Liver (tissue), 8 donors: ENCODE measurements at regions not wholly inside any gene's neighbourhood (a gene's known extent, or its start where the extent isn't known, plus 50 kb on each side); places are given as distances from the start of the nearest gene placed in this dataset.

Experiments used
- DNase-seq: peaks from one replicate; pipeline ENCODE4 v3.0.0-alpha.2; 2017; ENCODE audit warnings: low spot score
- H3K27ac ChIP-seq, 2 donors: one replicate each; pipeline ENCODE4 v1.7.0; 2013; ENCODE audit warnings: inconsistent platforms in 2 of 2, low read length in 2 of 2, control low read depth in 1 of 2, low read depth in 1 of 2, mild to moderate bottlenecking in 1 of 2
- H3K27me3 ChIP-seq, 4 donors: one replicate each; pipeline versions ENCODE4 v1.6.1 to v1.7.0; 2013; ENCODE audit warnings: low read length in 3 of 4, inconsistent platforms in 1 of 4, mild to moderate bottlenecking in 1 of 4, moderate library complexity in 1 of 4; ENCODE audit not compliant: control insufficient read depth in 4 of 4, insufficient read depth in 4 of 4
- H3K36me3 ChIP-seq, 4 donors: one replicate each; pipeline versions ENCODE4 v1.6.1 to v1.7.0; 2013; ENCODE audit warnings: low read length in 3 of 4, mild to moderate bottlenecking in 3 of 4, low read depth in 1 of 4, moderate library complexity in 1 of 4; ENCODE audit not compliant: control insufficient read depth in 4 of 4, insufficient read depth in 3 of 4
- H3K4me1 ChIP-seq, 4 donors: one replicate each; pipeline versions ENCODE4 v1.6.1 to v1.7.0; 2013; ENCODE audit warnings: low read length in 3 of 4, mild to moderate bottlenecking in 3 of 4, moderate library complexity in 1 of 4; ENCODE audit not compliant: control insufficient read depth in 4 of 4, insufficient read depth in 4 of 4
- H3K4me3 ChIP-seq, 3 donors: one replicate each; pipeline versions ENCODE4 v1.6.1 to v1.7.0; 2013; ENCODE audit warnings: low read length in 3 of 3, control low read depth in 1 of 3, low read depth in 1 of 3, mild to moderate bottlenecking in 1 of 3
- H3K9ac ChIP-seq, 2 donors: one replicate each; pipeline ENCODE4 v1.7.0; 2013; ENCODE audit warnings: low read length in 2 of 2, mild to moderate bottlenecking in 2 of 2, moderate library complexity in 2 of 2, control low read depth in 1 of 2, low read depth in 1 of 2
- H3K9me3 ChIP-seq, 4 donors: one replicate each; pipeline versions ENCODE4 v1.6.1 to v1.7.0; 2013; ENCODE audit warnings: low read length in 3 of 4; ENCODE audit not compliant: control insufficient read depth in 4 of 4
- EGR1 ChIP-seq, 2 donors: IDR thresholded peaks; 2 replicates each; pipeline ENCODE4 v1.6.1; 2016 to 2018; ENCODE audit warnings: antibody characterized with exemption in 2 of 2, low read depth in 2 of 2
- FOXA2 ChIP-seq: IDR thresholded peaks from 2 replicates; pipeline ENCODE4 v1.6.1; 2016; ENCODE audit warnings: antibody characterized with exemption
- GABPA ChIP-seq, 2 donors: IDR thresholded peaks in 1 of 2; conservative IDR thresholded peaks in 1 of 2; 2 replicates each; pipeline ENCODE4 v1.6.1; 2016; ENCODE audit warnings: antibody characterized with exemption in 2 of 2, mild to moderate bottlenecking in 1 of 2, moderate library complexity in 1 of 2
- HNF4A ChIP-seq, 2 donors: conservative IDR thresholded peaks; 2 replicates each; pipeline ENCODE4 v1.6.1; 2016; ENCODE audit warnings: antibody characterized with exemption in 2 of 2, mild to moderate bottlenecking in 2 of 2
- HNF4G ChIP-seq: IDR thresholded peaks from 2 replicates; pipeline ENCODE4 v1.6.1; 2016; ENCODE audit warnings: antibody characterized with exemption
- JUND ChIP-seq, 2 donors: IDR thresholded peaks; 2 replicates each; pipeline ENCODE4 v1.6.1; 2016; ENCODE audit warnings: antibody characterized with exemption in 2 of 2
- NR2F2 ChIP-seq: IDR thresholded peaks from 2 replicates; pipeline ENCODE4 v1.6.1; 2016; ENCODE audit warnings: antibody characterized with exemption
- RAD21 ChIP-seq, 2 donors: IDR thresholded peaks; 2 replicates each; pipeline ENCODE4 v1.6.1; 2016; ENCODE audit warnings: antibody characterized with exemption in 2 of 2, mild to moderate bottlenecking in 2 of 2
- RXRA ChIP-seq, 2 donors: IDR thresholded peaks; 2 replicates each; pipeline ENCODE4 v1.6.1; 2017 to 2018; ENCODE audit warnings: antibody characterized with exemption in 2 of 2, mild to moderate bottlenecking in 1 of 2
- SP1 ChIP-seq: IDR thresholded peaks from 2 replicates; pipeline ENCODE4 v1.6.1; 2018; ENCODE audit warnings: antibody characterized with exemption, mild to moderate bottlenecking
- TAF1 ChIP-seq: conservative IDR thresholded peaks from 2 replicates; pipeline ENCODE4 v1.6.1; 2016; ENCODE audit warnings: antibody characterized with exemption, mild to moderate bottlenecking
- YY1 ChIP-seq: IDR thresholded peaks from 2 replicates; pipeline ENCODE4 v1.6.1; 2016; ENCODE audit warnings: antibody characterized with exemption, mild to moderate bottlenecking
- WGBS: extraction: QIAGEN DNeasy Blood & Tissue Kit; methylation state at CpG from one replicate; pipeline ENCODE4 v1.1.7; 2013; 5-methylcytosine and 5-hydroxymethylcytosine counted together
- TF ChIP-seq, protein P1 (sequence below): fragments of 150-350 bp; IDR thresholded peaks from 2 replicates; pipeline ENCODE4 v1.5.1; 2017; ENCODE audit warnings: improper control_type of control experiment, low read depth, low read length; ENCODE audit not compliant: missing input control
- TF ChIP-seq, protein P2 (sequence below): IDR thresholded peaks from 2 replicates; pipeline ENCODE4 v1.6.1; 2016; ENCODE audit warnings: antibody characterized with exemption
- TF ChIP-seq, protein P3 (sequence below): IDR thresholded peaks from 2 replicates; pipeline ENCODE4 v1.6.1; 2016; ENCODE audit warnings: antibody characterized with exemption
- donor health status: healthy.
- donor health status: healthy.
- donor health status: healthy.
- donor health status: healthy.
- donor health status: healthy.

DNA sequence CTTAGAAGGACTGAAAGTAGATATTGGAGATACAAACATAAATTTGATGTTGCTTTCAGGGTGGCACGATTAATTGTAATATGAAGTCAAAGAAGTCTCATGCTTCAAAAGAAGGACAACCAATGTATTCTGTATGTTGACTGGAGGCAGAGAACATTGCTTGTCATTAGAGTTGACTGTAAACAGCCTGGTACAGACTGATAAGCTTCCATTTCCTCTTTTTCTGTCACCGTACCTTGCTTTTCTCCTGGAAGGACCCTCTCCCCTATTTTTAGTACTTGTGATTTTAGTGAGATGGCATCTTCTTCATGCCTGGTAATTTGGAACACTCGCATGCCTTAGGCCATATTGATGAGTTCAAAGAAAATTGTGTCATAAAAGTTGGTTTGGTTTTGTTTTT lies 809.4 kb downstream of the PRELID2 start (continued):
- TF ChIP-seq, protein P1, sequence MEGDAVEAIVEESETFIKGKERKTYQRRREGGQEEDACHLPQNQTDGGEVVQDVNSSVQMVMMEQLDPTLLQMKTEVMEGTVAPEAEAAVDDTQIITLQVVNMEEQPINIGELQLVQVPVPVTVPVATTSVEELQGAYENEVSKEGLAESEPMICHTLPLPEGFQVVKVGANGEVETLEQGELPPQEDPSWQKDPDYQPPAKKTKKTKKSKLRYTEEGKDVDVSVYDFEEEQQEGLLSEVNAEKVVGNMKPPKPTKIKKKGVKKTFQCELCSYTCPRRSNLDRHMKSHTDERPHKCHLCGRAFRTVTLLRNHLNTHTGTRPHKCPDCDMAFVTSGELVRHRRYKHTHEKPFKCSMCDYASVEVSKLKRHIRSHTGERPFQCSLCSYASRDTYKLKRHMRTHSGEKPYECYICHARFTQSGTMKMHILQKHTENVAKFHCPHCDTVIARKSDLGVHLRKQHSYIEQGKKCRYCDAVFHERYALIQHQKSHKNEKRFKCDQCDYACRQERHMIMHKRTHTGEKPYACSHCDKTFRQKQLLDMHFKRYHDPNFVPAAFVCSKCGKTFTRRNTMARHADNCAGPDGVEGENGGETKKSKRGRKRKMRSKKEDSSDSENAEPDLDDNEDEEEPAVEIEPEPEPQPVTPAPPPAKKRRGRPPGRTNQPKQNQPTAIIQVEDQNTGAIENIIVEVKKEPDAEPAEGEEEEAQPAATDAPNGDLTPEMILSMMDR: no peak
- TF ChIP-seq YY1 (no peak), TAF1 (no peak), HNF4G (no peak), JUND (IDR thresholded peaks at IDR 0.05) (no peak), EGR1 (IDR thresholded peaks at IDR 0.05; ENCODE audit: low read depth in 2 of 2) (no peak), RAD21 (IDR thresholded peaks at IDR 0.05) (no peak), HNF4A (conservative IDR thresholded peaks at IDR 0.05) (no peak), SP1 (no peak), GABPA (IDR thresholded peaks at IDR 0.05 in 1 of 2, conservative IDR thresholded peaks at IDR 0.05 in 1 of 2) (no peak)
- TF ChIP-seq, protein P2, sequence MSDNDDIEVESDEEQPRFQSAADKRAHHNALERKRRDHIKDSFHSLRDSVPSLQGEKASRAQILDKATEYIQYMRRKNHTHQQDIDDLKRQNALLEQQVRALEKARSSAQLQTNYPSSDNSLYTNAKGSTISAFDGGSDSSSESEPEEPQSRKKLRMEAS: no peak

DNA sequence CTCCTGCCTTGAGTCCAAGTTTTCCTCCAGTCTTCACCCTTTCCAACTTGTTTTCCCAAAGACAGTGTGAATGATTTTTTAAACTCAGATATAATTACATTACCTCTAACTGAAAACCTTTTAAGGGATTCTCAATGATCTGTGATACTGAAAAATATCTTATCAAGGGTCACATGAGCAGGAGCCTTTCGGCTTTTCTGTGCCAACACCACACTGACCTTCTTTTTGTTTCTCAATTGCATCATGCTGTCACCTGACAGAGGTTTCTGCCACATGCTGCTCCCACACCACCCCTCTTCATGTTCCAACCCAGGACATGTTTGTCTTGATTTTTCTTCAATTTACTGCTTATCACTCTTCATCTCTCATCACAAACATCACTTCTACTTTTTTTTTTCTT lies 820.0 kb downstream of the PRELID2 start:
- no peaks in the 10 kb centered on the region for H3K36me3 ChIP-seq
- no peak for DNase-seq
- H3K4me3 ChIP-seq: no peak overlapping the region
- no peaks in the 10 kb centered on the region for H3K9me3 ChIP-seq
- H3K27ac ChIP-seq: no peak overlapping the region
- no peak overlapping the region for H3K9ac ChIP-seq
- 45% methylated on average over 1 of the region's 1 CpG for WGBS
- H3K4me1 ChIP-seq: no peaks in the 10 kb centered on the region
- H3K27me3 ChIP-seq: no peaks in the 10 kb centered on the region
- TF ChIP-seq GABPA (IDR thresholded peaks at IDR 0.05 in 1 of 2, conservative IDR thresholded peaks at IDR 0.05 in 1 of 2) (no peak), FOXA2 (no peak), SP1 (no peak), HNF4G (no peak), JUND (IDR thresholded peaks at IDR 0.05) (no peak), NR2F2 (no peak), EGR1 (IDR thresholded peaks at IDR 0.05; ENCODE audit: low read depth in 2 of 2) (no peak)

DNA sequence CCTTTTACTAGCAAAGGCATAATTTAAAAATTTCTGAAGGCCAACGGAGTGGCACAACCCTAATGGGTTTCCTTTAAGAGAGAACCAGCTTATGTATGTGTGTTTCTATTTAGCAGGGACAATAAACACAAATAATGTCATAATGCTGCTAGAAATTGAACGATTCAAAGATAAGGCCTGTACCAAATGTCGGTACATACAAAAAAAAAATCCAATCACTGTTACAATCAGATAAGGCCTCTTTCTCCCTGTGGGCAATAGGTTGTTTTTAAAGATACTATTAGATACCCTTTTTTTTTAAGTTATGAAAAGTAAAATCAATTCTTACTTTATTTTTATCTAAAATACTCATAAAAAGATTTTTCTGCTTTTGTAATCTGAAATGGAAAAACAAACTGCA lies 821.0 kb downstream of the PRELID2 start:
- DNase-seq: no peak
- H3K27me3 ChIP-seq: no peaks in the 10 kb centered on the region
- H3K36me3 ChIP-seq: no peaks in the 10 kb centered on the region
- no peaks in the 10 kb centered on the region for H3K4me1 ChIP-seq
- H3K4me3 ChIP-seq: no peak overlapping the region
- no peak overlapping the region for H3K9ac ChIP-seq
- TF ChIP-seq HNF4A (conservative IDR thresholded peaks at IDR 0.05) (no peak), EGR1 (IDR thresholded peaks at IDR 0.05; ENCODE audit: low read depth in 2 of 2) (no peak), JUND (IDR thresholded peaks at IDR 0.05) (no peak), RXRA (IDR thresholded peaks at IDR 0.05) (no peak)
- TF ChIP-seq, protein P1: no peak
- TF ChIP-seq, protein P2: no peak
- TF ChIP-seq, protein P3, sequence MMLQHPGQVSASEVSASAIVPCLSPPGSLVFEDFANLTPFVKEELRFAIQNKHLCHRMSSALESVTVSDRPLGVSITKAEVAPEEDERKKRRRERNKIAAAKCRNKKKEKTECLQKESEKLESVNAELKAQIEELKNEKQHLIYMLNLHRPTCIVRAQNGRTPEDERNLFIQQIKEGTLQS: no peak
- no peaks in the 10 kb centered on the region for H3K9me3 ChIP-seq
- 82% methylated on average over 3 of the region's 3 CpGs for WGBS
- no peak overlapping the region for H3K27ac ChIP-seq
